HG03108 (cell line): ENCODE measurements at regions not wholly inside any gene's neighbourhood (a gene's known extent, or its start where the extent isn't known, plus 50 kb on each side); places are given as distances from the start of the nearest gene placed in this dataset.
"Not testable (repeated sequence)": the region's sequence is repeated elsewhere in the genome, so short reads cannot be mapped to it uniquely, and the experiment has no call there.

Experiments
- ATAC-seq: cut with Tn5 transposase; IDR thresholded peaks from one replicate; pipeline ENCODE4 v1.9.1; 2021; ENCODE audit warnings: moderate library complexity; ENCODE audit not compliant: unreplicated experiment

DNA sequence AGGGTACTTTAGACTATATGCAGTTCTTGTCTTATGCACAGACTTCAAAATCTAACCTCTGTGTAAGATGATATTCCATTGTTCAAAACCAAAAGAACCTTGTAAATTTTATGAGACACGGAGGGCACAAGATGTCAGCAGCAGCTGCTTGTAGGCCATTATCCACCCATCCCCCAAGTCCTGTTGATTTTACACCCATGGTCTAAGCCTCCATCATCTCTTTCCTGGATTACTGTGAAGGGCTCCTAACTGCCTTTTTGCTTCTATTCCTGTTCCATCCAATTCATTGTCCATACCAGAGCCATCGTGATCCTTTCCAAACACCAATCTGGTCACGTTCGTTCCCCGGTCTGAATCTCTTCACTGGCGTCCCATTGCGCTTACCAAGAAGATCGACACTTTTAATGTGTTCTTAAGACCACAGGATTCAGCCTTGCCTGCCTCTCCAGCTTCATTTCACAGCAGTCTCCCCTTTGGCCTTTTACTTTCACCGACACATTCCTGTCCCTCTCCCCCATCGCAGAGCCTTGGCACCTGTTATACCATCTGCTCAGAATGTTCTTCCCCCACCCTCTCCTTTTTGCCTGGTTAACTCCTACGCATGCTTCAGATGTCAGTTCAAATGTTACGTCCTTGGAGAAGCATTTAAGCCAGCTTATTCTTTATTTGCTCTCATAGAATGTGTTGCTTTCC is 107.3 kb upstream of the POU3F1 start:
- ATAC-seq, result no peak

DNA sequence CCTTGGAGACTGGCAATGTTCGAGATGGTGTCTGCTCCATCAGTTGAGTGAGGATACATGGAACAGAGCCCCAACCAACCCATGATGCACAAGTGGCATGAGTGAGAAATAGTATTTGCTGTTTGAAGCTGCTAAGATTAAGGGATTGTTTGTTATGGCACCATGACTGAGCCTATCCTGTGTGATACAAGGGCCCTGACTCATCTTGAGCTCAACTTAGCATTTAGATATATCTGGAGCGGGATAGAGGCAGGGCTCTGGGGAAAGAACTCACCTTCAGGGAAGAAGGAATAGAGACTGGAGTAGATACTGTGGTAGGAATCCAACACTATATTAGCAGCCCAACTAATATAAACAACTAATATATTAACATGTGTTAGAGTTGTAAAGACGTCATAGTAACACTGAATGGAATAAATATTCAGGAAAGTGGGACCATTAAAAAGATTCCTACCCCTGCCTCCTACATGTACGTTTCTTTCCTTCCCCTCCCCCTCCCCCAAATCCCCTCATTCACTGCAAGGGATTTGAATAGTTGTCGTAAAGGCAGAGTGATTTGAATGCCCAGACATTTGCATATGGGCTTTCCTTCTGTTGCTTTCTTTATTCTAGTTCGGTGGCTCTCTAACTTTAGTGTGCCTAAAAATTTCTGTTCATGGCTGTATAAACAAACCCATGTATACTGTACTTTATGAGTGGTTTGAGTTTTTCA is 106.6 kb upstream of the POU3F1 start:
- no peak for ATAC-seq

DNA sequence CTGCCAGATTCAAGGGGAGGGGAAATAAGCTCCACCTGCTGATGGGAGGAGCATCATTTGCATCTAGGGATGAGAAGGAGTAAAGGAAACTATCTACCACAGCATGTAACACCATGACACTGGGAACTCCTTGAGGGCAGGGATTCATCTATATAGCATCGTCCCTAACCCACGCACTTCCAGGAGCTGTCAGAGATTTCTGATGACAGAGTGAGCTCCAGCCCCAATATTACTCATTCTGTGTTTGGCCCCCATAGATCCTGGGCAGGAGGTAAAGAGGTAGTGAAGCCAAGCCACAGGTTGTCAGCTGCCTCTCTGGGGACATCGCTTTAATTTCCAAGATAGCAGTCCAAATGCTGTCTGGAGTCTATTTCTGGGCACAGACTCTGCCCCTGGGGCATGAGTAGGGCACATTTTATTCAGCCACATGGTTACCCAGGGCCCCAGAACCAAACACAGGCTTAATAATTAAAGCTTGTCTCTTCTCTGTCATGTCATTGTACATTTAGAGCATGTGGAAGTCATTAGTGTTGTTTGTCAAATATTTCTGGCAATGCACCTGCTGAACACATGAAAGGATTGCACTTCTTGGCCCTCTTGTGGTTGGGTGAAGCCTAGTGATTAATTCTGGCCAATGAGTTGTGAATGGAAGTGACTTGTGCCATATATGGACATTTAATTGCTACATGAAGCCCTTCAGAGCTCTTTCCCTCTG is 105.9 kb upstream of the POU3F1 start:
- ATAC-seq, result no peak

DNA sequence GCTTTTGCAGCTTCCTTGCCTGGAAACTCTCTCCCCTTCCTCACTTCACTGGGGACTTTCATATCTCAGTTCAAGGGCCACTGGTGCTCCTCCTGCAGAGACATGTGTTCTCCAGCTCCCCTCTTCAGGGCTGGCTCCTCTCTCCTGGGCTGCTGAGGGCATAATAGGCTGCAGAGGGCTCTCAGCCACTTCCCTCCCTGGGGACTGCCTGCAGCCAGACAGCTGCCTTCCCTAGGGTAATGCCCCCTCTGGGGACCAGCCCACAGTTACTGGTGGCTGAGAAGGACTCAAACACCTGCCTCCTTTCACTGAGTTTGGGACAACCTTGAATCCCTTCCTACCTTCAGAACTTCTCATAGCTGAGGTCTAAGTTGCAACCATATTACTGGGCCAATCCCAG is 104.8 kb upstream of the POU3F1 start:
- ATAC-seq, result no peak

DNA sequence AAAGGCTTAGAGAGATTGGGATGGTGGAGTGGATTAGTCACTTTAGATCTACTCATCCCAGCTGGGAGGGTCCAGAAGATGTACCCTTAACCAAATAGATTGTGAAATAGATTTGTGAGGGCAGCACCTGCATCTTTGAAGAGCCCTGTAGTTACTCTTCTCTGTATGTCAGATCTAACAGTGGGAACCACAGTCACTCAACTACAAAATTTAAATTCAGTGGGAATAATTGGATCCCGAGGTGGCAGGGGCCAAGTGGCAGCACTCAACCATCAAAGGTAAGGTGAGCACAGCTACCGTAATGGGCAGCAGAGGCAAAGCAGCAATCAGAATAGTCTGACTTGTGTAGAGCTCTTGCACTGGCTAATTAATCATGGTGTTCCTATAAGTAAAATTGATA is 99.5 kb upstream of the POU3F1 start:
- not testable (repeated sequence) for ATAC-seq

DNA sequence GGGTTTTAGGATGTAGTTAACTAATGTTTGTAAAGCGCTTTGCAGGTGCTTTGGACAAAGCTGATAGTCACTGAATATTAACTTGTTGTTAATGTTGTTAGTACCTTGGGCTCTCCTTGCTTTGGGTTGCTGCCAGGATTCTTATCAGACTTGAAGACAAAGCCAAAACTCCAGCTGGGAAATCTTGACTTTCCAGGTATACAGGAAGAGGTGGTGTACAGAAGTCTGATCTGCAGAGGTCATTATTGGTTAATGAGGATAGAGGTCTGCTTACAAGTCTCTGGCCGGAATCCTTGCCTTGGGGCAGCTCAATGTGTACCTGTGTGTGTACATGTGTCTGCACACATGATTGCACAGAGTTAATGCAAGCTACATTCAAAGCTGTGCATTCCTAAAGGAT is 96.0 kb upstream of the POU3F1 start:
- ATAC-seq, result no peak

DNA sequence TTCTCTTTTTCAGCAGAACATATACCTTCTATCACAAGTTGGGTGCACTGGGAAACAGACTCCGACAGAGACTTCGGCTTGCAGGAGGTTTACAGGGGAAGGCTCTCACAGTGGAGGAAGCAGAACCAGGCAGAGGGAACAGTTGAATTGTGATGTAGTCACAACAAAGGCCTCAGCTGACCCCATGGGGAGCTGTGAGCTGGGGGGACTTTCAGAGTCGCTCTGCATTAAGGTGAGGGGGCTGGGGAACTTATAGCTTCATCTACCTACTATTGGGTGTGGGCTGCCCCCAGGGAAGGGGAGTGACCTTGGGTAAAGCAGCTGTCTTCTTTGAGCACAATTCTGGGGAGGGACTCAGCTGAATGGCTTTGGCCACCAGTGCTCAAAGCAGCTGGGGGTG is 94.9 kb upstream of the POU3F1 start:
- ATAC-seq, result no peak

DNA sequence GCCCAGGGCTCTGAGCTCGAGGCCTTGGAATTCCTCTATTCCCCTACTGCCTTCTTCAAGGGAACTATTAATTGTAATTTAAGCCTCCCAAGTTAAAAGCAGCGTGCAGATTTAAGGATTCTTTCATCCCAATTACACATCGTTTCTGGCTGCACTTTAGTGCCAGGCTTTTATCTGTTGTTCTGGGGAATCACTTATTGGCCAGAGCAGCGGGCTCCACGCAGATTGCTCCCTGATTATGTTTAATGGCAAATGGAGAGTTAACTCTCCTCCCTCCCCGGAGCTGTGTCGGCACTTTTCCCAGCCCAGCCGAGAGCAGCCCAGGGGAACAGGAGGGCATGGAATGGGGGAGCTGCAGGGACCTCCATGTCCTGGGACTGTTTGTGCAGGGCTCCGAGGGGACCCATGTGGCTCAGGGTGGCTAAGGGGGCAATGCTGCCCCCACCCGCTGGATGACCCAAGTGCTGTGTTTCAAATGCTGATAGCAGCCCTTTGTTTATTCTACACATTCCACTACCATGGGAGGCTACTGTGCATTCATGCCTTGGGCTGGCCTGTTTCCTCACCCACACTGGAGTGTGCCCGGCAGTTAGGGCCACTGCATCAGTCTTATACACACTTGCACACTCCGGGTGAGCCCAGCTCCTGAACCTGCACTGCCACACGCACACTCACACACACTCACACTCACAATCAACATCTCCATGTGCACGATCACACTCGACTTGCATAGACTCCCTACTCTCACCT is 93.3 kb upstream of the POU3F1 start:
- no peak for ATAC-seq

DNA sequence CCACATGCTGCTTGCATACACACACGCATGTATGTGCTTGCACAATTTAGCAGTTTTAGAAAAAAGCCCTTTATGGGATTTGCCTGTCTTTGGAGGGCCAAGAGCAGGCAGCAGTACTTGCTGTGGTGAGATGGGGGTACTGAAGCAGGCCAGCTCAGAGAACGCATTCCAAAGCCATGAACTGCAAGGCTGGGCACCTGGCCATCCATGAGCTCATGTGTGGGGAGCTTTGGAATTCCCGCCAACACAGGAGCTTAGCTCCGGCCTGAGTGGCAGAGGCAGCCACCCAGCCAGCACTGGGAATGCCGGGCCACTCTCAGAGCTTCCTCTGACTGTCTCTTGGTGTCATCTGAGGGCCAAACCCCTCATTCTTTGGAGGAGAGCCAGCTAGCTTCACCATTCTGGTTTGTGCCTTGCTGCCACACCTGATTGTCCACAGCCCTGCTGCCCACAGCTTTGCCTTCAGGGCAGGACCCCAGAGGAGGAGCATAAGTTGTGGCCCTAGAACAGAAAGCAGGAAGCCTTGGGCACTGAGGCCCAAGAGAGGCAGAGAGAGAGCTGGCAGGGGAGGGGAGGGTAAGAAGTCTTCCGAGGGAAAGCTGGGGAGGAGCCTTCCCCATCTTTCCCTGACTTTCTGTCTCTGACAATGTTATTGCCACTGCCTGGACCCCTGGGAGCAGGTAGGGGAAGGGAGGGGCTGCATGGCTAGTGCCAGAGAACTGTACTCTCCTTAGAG is 92.1 kb upstream of the POU3F1 start:
- ATAC-seq, result no peak

DNA sequence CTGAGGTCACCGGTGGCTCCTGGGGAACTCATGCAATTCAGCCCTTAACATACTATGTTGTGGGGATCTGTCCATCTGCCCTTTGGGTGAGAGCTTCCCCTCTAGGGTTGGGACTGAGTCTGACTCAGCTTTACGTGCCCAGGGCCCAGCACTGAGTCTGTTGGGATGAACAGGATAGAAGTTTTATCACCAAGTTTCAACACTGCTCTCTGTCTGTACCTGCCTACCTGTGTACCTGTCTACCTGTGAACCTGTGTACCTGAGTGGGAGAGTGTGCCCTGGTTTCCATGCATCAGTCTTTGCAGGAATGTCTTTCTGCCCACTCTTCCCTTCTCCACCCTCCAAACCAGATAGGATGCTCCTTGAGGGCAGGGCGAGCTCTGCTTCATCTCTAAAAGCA is 90.6 kb upstream of the POU3F1 start:
- no peak for ATAC-seq

DNA sequence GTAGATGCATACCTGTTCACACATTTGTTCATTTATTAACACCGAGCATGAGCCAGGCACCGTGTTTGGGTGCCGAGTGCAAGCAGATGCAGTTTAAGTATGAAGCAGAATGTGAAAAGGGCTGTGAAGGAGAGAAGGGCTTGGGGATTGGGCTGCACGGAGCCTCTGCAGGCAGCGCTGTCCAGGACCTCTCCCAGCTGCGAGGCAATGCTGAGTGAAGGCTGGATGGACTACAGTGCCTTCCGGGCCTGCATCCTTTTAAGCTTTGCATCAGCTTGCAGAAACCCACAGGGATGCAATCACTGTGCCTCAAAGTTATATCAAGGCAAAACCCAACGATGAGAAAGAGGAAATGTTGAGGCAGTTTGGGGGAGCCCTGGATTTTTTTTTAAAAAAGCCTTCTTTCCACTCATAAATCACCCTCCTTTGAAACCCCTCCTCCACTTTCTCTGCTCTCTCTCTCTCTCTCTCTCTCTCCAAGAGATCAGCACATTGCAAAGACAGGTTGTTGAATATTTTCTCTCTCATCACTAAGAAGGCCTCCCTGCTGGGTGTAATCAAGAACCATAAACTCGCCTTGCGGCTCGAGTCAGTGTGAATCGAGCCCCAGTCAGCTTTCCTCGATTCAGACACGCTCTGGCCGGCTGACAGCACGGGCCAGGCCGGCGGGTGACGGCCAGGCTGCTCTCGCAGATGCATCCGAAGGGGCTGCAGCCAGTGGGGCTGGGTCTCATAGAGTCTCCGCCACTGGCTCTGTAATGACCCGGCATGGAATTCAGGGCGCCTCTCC is 89.2 kb upstream of the POU3F1 start:
- ATAC-seq, result no peak

DNA sequence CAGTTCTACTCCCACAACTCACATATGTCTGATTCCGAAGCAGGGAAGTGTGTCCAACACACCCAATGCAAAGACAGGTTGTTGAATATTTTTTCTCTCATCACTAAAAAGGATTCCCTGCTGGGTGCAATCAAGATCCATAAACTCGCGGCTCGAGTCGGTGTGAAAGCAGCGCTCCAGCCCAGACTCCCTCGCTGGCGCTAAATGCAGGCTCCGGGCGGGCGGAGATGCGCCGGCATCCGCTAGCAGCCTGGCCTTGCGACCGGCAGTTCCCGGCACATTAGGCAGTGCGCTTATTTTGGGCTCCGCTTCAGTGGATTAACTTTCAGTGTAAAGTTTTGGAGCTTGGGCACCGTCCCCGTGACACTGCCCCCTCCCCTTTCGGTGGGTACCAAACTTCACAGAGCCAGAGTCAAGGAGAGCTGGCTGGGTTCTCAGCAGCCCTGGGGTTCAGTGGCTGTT is 87.7 kb upstream of the POU3F1 start:
- no peak for ATAC-seq

DNA sequence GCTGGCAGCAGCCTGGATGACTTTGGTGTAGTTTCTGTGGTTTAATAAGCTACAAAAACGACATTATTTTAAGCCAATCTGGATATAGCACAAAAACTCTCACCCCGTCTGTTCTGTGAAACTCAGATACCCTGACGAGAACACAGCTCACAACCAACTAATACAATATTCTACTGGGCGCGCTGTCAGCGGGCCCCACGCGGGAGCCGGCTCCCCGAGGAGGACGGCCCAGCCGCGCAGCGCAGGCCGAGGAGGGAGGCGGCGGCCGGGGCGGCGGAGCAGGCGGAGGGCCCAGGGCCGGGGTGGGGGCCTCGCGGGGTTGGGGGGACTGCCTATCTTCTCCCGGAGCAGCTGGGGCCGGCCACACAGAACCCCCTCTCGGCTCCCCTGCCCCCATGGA is 87.2 kb upstream of the POU3F1 start:
- no peak for ATAC-seq

DNA sequence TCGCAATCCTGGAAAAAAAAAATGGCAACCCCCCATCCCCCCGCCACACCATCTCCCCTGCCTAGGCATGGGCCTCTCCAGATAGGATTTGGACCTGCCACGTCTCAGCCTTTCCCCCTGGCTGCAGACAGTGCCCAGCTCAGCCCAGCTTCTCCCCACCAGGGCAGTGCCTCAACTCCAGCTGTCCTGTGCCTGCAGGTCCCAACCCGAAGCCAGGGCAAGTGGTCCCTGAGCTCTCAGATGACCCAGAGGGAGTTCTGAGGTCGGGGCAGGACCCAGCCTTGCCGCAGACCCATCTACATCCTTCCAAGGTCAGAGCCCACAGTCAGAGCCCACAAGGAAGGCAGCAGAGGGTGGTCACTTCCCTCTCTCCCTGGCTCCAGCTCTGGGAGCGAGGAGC is 86.7 kb upstream of the POU3F1 start:
- no peak for ATAC-seq

DNA sequence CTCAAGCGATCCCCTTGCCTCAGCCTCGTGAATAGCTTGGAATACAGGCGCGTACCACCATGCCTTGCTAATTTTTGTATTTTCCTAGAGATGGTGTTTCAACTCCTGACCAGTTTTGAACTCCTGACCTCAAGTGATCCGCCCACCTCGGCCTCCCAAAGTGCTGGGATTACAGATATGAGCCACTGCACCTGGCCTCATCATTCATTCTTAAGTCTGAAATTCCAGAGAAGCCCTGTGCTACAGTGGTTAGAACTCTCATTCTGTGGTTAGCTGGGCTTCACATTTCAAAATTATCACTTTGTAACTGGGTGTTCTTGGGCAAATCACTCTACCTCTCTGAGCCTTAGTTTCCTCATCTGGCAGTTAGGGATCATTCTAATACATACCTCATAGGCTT is 86.1 kb upstream of the POU3F1 start:
- no peak for ATAC-seq

DNA sequence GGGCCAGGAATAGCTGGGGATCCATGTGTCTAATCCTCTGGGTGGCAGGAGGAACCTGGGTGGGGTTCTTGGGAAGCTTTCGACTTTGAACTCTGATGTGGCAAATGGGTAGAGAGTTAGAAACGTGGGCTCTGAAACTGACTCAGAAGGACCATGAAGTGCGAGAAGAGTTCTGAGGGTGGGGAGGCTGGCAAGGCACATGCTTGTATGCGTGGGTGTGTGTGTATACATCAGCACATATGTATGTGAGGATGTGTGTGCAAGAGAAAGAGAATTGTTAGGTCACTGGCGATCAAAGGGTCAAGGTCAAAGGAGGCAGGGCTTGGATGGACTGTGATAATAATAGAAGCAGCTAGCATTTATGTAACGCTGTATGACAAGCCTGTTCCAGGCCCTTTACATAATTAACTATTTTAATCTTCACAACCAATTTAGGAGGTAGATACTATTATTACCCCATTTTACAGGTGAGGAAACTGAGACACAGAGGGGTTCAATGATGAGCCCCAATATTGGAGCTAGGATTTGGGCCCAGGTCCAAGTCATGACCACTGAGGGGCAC is 84.5 kb upstream of the POU3F1 start:
- ATAC-seq, result no peak

DNA sequence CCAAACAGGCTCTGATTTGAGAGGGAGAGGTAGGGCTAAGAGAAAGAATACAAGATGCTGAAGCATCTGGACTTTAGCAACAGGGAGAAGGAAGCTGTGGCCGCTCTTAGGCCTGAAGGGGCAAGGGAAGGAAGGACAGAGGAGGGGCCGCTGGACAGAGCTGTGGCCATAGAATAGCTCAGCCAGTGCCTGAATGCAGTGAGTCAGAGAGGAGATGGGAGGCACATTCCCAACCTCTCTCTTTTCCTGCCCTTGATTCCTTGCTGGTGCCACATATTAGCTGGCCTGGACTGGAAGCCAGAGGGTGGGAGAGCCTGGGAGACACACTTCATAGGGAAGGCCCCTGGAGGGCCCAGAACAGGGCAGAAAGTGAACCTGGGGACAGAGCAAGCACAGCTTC is 83.4 kb upstream of the POU3F1 start:
- no peak for ATAC-seq

DNA sequence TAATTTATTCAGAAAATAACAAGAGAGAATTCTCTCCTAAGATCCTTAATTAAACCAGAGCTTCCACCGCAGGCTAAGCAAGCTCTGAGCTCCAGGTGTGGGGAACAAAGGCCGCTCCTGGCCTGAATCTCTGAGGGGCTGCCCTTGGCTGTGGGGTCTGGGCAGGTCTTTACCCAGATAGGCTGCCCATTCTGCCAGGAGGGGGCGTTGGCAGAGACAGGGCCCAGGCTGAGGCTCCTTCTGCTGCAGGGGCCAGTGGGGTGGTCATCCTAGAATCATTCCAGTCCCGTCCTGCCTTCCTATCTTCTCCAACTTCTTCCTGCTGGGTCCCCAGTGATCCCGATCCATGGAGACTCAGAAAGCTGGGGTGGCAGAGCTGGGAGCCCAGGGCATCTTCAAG is 82.9 kb upstream of the POU3F1 start:
- no peak for ATAC-seq

DNA sequence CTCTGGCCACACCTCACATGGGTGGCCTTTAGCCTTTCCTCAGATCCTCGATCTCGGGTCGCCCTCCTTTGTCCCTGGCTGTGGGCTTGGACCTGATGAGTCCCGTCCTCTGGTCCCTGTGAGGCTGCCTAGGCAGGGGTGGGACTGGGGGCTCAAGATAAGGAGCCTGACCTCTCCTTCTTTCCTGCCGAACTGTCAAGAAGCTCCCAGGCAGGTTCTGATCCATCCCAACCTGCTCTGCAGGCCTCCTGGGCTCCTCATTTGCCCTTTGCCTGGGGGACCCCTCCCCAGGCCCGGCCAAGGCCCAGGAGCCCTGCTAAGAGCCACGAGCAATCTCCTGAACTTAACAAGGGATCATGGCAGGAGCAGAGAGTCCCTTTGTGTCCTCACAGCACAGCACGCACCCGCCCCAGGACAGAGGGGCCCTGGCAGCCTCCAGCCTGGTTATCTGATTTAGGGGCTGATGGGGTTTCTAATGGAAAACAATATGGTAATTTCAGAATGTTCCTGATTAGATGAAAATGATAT is 82.4 kb upstream of the POU3F1 start:
- ATAC-seq, result no peak
